ENCODE measurements at regions not wholly inside any gene's neighbourhood (a gene's known extent, or its start where the extent isn't known, plus 50 kb on each side); places are given as distances from the start of the nearest gene placed in this dataset.

DNA sequence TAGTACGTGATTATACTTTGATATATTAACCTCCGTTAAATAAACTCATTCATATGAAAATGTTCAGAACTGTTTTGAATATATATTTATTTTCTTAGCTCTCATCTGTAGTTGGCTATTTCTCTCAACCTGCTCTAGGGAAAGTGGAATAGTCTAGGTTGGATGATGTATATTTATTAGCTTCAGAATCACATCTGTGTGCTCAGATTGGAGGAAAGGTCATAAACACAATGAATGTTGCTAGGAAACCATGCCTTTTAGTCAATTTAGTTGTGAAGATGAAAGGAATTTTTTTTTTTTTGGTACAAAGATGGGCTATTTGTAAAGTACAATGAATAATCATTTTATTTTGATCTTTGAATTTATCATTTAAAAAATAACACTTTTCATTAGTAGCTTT lies 439.1 kb downstream of the FOXG1 start:
- Mint-ChIP-seq H3K27me3 (ENCODE audit: low read depth) (no peaks in the 10 kb centered on the region), H3K36me3 (ENCODE audit: low read depth) (no peaks in the 10 kb centered on the region), H3K4me1 (no peaks in the 10 kb centered on the region), H3K9me3 (no peaks in the 10 kb centered on the region), H3K4me3 (no peak overlapping the region), H3K27ac (no peak overlapping the region)
- TF ChIP-seq, protein P1, sequence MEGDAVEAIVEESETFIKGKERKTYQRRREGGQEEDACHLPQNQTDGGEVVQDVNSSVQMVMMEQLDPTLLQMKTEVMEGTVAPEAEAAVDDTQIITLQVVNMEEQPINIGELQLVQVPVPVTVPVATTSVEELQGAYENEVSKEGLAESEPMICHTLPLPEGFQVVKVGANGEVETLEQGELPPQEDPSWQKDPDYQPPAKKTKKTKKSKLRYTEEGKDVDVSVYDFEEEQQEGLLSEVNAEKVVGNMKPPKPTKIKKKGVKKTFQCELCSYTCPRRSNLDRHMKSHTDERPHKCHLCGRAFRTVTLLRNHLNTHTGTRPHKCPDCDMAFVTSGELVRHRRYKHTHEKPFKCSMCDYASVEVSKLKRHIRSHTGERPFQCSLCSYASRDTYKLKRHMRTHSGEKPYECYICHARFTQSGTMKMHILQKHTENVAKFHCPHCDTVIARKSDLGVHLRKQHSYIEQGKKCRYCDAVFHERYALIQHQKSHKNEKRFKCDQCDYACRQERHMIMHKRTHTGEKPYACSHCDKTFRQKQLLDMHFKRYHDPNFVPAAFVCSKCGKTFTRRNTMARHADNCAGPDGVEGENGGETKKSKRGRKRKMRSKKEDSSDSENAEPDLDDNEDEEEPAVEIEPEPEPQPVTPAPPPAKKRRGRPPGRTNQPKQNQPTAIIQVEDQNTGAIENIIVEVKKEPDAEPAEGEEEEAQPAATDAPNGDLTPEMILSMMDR (IDR thresholded peaks at IDR 0.05; ENCODE audit: unreplicated experiment in 3 of 3): no peak

DNA sequence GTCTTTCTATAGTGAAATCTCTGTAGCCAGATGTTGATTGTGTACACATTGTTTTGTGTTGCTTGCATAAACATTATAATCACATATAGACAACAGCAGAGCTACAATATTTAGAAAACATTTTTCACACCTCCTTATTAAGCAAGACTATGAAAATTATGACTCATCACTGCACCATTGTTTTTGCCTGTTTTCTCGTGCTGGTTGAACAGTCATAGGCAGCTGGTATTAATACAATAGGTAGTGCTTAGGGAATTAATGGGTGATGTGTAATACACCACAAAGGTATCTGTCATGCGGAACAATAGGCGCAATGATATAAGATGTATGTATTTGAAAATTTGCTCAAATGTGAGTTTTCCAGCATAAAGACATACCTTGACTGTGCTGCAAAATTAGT lies 449.3 kb downstream of the FOXG1 start:
- Mint-ChIP-seq H3K9me3 (no peaks in the 10 kb centered on the region), H3K27me3 (ENCODE audit: low read depth) (peaks cover 10% of the 10 kb centered on the region), H3K27ac (no peak overlapping the region), H3K4me1 (no peaks in the 10 kb centered on the region), H3K36me3 (ENCODE audit: low read depth) (no peaks in the 10 kb centered on the region), H3K4me3 (no peak overlapping the region)
- TF ChIP-seq, protein P1 (IDR thresholded peaks at IDR 0.05; ENCODE audit: unreplicated experiment in 3 of 3): no peak

DNA sequence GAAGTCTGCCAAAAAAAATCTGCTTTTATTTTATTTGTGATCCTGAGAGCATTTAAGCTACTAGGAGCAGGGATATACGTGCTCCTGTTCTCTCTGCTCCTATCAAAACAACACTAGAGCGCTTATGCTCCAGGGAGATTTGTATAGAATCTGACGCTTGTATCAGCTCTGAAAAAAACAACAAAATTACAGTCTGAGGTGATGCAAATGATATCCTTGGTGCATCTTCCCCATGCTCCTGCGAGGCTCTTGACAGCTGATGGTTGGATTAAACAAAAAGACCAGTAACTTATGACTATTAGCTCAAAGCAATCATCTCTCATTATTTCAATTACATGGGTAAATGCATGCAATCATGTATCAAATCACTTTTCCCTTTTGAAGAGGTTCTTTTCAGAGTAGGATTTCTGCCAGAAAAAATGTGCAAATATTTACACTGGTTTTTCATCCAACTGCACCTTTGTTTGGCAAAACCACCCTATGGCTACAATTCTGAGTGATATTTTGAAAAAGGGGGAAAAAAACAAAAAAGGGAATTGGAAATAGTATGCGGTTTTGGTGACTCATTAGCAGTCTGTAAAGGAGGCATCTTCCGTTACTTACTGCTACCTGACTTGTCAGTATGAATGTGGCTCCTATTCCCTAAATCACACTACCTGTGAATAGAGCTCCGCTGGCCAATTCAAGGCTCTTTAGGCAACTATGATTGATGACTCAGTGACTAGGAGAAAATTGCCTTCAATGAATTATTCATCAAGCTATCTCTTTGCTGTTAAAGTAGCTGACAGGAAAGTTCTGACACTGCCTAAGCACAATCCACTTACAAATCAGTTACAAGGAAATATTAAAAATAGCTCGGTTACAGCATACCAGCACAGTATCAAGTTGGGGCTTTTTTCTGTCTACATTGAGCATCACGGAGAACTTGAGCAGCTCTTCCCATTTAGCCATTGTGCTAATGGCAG lies 450.0 kb downstream of the FOXG1 start:
- TF ChIP-seq, protein P1 (IDR thresholded peaks at IDR 0.05; ENCODE audit: unreplicated experiment in 3 of 3): no peak
- Mint-ChIP-seq H3K27ac (no peak overlapping the region), H3K36me3 (ENCODE audit: low read depth) (no peaks in the 10 kb centered on the region), H3K27me3 (ENCODE audit: low read depth) (peaks cover 14% of the 10 kb centered on the region), H3K4me1 (no peaks in the 10 kb centered on the region), H3K4me3 (no peak overlapping the region), H3K9me3 (no peaks in the 10 kb centered on the region)

DNA sequence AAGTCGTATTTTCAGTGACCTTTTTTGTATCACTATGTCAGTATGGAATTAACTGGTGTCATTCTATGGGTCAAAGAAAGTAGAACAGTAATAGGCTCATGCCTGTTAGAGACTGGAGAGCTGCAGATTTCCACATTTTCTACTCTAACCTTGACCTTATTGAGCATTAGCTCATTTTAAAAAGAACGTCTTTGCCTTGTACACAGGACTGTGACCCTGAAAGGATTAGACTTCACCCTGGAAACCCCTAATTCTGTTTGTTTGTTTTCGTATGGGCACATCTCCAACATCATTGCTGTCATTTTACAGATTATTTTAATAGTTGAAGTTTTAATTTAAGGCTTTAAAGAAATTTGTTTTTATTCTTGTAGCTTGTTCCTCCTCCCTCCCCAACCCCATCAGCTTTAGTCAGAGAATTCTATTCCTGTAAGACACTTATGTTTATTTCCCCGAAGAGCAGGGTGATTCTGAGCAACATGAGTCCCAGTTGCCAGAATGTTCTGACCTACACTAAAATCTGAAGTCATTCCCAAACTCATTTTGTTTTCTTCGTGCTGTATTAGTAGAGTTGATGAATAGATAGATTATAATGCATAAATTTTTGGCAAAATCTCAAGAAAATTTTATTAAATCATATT lies 451.3 kb downstream of the FOXG1 start:
- H3K27ac Mint-ChIP-seq: no peak overlapping the region
- peaks cover 19% of the 10 kb centered on the region for H3K27me3 Mint-ChIP-seq (ENCODE audit: low read depth)
- H3K36me3 Mint-ChIP-seq (ENCODE audit: low read depth): no peaks in the 10 kb centered on the region
- TF ChIP-seq, protein P1 (IDR thresholded peaks at IDR 0.05; ENCODE audit: unreplicated experiment in 3 of 3): no peak
- no peaks in the 10 kb centered on the region for H3K9me3 Mint-ChIP-seq
- H3K4me3 Mint-ChIP-seq: no peak overlapping the region
- H3K4me1 Mint-ChIP-seq: peaks cover 5% of the 10 kb centered on the region

DNA sequence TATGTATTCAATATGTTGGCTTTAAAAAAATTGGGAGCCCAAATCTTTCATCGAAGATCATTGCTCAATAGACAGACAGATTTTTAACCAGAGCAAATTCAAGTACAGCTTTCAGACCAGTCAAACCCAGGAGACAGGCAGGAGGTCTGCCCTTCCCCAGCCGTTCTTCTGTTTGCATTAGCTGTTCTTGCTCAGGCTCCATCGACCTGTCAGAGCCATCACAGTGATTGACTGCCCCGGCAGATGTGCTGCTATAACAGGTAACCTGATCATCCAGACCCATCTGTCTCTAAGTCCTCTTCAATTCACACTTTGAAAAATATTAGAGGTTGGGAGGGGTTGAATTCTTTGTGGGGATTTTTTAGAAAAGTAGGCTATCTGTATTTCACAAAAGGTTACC lies 453.5 kb downstream of the FOXG1 start:
- Mint-ChIP-seq H3K36me3 (ENCODE audit: low read depth) (no peaks in the 10 kb centered on the region), H3K4me3 (no peak overlapping the region), H3K9me3 (no peaks in the 10 kb centered on the region), H3K4me1 (peaks cover 5% of the 10 kb centered on the region), H3K27ac (no peak overlapping the region), H3K27me3 (ENCODE audit: low read depth) (peaks cover 20% of the 10 kb centered on the region)
- TF ChIP-seq, protein P1 (IDR thresholded peaks at IDR 0.05; ENCODE audit: unreplicated experiment in 3 of 3): no peak

Measured in nephron (organoid).